IMR-90 (cell line): ENCODE measurements at regions not wholly inside any gene's neighbourhood (a gene's known extent, or its start where the extent isn't known, plus 50 kb on each side); places are given as distances from the start of the nearest gene placed in this dataset.

ENCODE experiments used
- ATAC-seq: fragments of 200-7000 bp; cut with Tn5 transposase; 2 replicates; pipeline ENCODE4 v1.9.1; 2020; ENCODE audit warnings: low read depth, mild to moderate bottlenecking, moderate library complexity
- BruUV-seq: library from RNA; stranded (reverse); fragments of 400-500 nt; replicated peaks from 2 replicates; lab custom pipeline; 2021; lab: Mats Ljungman, UMichigan
- CTCF ChIA-PET: fragments of 300-600 bp; formaldehyde crosslinking; extraction: SDS; loops from one replicate; lab custom pipeline; 2021; ENCODE audit warnings: antibody characterized with exemption; lab: Yijun Ruan, JAX
- POLR2A ChIA-PET: fragments of 300-600 bp; sonication (Branson Sonifier 250); formaldehyde crosslinking; loops from one replicate; lab custom pipeline; 2022; ENCODE audit warnings: antibody characterized with exemption; ENCODE audit not compliant: unreplicated experiment; lab: Charles Lee
- DNase-seq: peaks from one replicate; pipeline ENCODE4 v3.0.0; 2013
- H2AFZ ChIP-seq: replicated peaks from 2 replicates; pipeline ENCODE3; 2013; ENCODE audit warnings: low read length, mild to moderate bottlenecking; ENCODE audit not compliant: poor library complexity
- H2AK5ac ChIP-seq: 2 replicates; pipeline ENCODE4 v1.6.1; 2013; ENCODE audit warnings: low read depth, low read length, inconsistent platforms
- H2AK9ac ChIP-seq: replicated peaks from 2 replicates; pipeline ENCODE3; 2013; ENCODE audit warnings: mild to moderate bottlenecking, low read depth, low read length, moderate library complexity; ENCODE audit not compliant: poor library complexity
- H2BK120ac ChIP-seq: 2 replicates; pipeline ENCODE4 v1.6.1; 2013; ENCODE audit warnings: low read depth, low read length, inconsistent platforms
- H2BK15ac ChIP-seq: 3 replicates; pipeline ENCODE4 v1.6.1; 2013; ENCODE audit warnings: low read depth, low read length, inconsistent platforms
- H2BK20ac ChIP-seq: 2 replicates; pipeline ENCODE4 v1.6.1; 2013; ENCODE audit warnings: low read depth, mild to moderate bottlenecking, inconsistent platforms, low read length, moderate library complexity
- H2BK5ac ChIP-seq: 2 replicates; pipeline ENCODE4 v1.6.1; 2013; ENCODE audit warnings: mild to moderate bottlenecking, low read depth, low read length, inconsistent platforms; ENCODE audit not compliant: poor library complexity, severe bottlenecking
- H3K14ac ChIP-seq: replicated peaks from 2 replicates; pipeline ENCODE4 v1.6.1; 2013; ENCODE audit warnings: low read depth, low read length, inconsistent platforms
- H3K18ac ChIP-seq: 2 replicates; pipeline ENCODE4 v1.6.1; 2013; ENCODE audit warnings: low read depth, low read length, control low read depth
- H3K23ac ChIP-seq: 2 replicates; pipeline ENCODE4 v1.6.1; 2013; ENCODE audit warnings: low read depth, low read length, inconsistent platforms
- H3K27ac ChIP-seq: 2 replicates; pipeline ENCODE4 v1.5.1; 2013; ENCODE audit warnings: mild to moderate bottlenecking, control low read depth, low read length; ENCODE audit not compliant: insufficient read depth
- H3K27me3 ChIP-seq: 2 replicates; pipeline ENCODE4 v1.6.1; 2013; ENCODE audit warnings: low read length; ENCODE audit not compliant: control insufficient read depth, insufficient read depth
- H3K36me3 ChIP-seq: 2 replicates; pipeline ENCODE4 v1.6.1; 2013; ENCODE audit warnings: low read length, mixed read lengths; ENCODE audit not compliant: control insufficient read depth, insufficient read depth
- H3K4ac ChIP-seq: 2 replicates; pipeline ENCODE4 v1.6.1; 2013; ENCODE audit warnings: low read depth, low read length, inconsistent platforms
- H3K4me1 ChIP-seq: 2 replicates; pipeline ENCODE4 v1.6.1; 2013; ENCODE audit warnings: low read length, mixed read lengths; ENCODE audit not compliant: control insufficient read depth, insufficient read depth
- H3K4me2 ChIP-seq: 2 replicates; pipeline ENCODE4 v1.6.1; 2013; ENCODE audit warnings: low read depth, mild to moderate bottlenecking, control low read depth, low read length, moderate library complexity
- H3K4me3 ChIP-seq: 2 replicates; pipeline ENCODE4 v1.5.1; 2013; ENCODE audit warnings: low read depth, mild to moderate bottlenecking, control low read depth, low read length, moderate library complexity; ENCODE audit not compliant: insufficient read depth
- H3K56ac ChIP-seq: 2 replicates; pipeline ENCODE4 v1.6.1; 2013; ENCODE audit warnings: low read length, inconsistent platforms; ENCODE audit not compliant: insufficient read depth; ENCODE audit errors: extremely low read depth
- H3K79me1 ChIP-seq, 2 experiments: 2 replicates each; pipeline ENCODE4 v1.6.1; 2013; ENCODE audit warnings: low read length in 2 of 2, inconsistent platforms in 1 of 2, low read depth in 1 of 2
- H3K9ac ChIP-seq: 2 replicates; pipeline ENCODE4 v1.6.1; 2013; ENCODE audit warnings: low read depth, low read length, control low read depth
- H3K9me1 ChIP-seq: 2 replicates; pipeline ENCODE4 v1.6.1; 2013; ENCODE audit warnings: low read length, inconsistent platforms; ENCODE audit not compliant: insufficient read depth
- H3K9me3 ChIP-seq: 2 replicates; pipeline ENCODE4 v1.6.1; 2013; ENCODE audit warnings: low read length; ENCODE audit not compliant: control insufficient read depth, insufficient read depth
- H4K20me1 ChIP-seq: 2 replicates; pipeline ENCODE4 v1.6.1; 2013; ENCODE audit warnings: low read length, inconsistent platforms; ENCODE audit not compliant: insufficient read depth
- H4K5ac ChIP-seq: 2 replicates; pipeline ENCODE4 v1.6.1; 2013; ENCODE audit warnings: mild to moderate bottlenecking, low read depth, low read length, control low read depth
- H4K8ac ChIP-seq, 2 experiments: 2 replicates each; pipeline ENCODE4 v1.6.1; 2013; ENCODE audit warnings: low read depth in 2 of 2, low read length in 2 of 2, control low read depth in 1 of 2, inconsistent platforms in 1 of 2
- H4K91ac ChIP-seq: 2 replicates; pipeline ENCODE4 v1.6.1; 2013; ENCODE audit warnings: low read depth, low read length, inconsistent platforms; ENCODE audit not compliant: insufficient read depth
- BHLHE40 ChIP-seq: fragments of 150-350 bp; IDR thresholded peaks from 2 replicates; pipeline ENCODE4 v1.6.1; 2016; ENCODE audit warnings: mild to moderate bottlenecking, low read depth, low read length
- CEBPB ChIP-seq: IDR thresholded peaks from 2 replicates; pipeline ENCODE4 v1.6.1; 2012; ENCODE audit warnings: low read depth, low read length, improper control_type of control experiment
- CHD1 ChIP-seq: IDR thresholded peaks from 2 replicates; pipeline ENCODE4 v1.6.1; 2012; ENCODE audit warnings: low read depth, low read length, improper control_type of control experiment
- CTCF ChIP-seq: conservative IDR thresholded peaks from 2 replicates; pipeline ENCODE4 v1.5.1; 2012; ENCODE audit warnings: mild to moderate bottlenecking, low read depth, low read length, improper control_type of control experiment
- ELK1 ChIP-seq: fragments of 150-350 bp; IDR thresholded peaks from 2 replicates; pipeline ENCODE4 v1.6.1; 2016; ENCODE audit warnings: low read depth, mild to moderate bottlenecking, low read length, moderate library complexity, borderline replicate concordance
- FOS ChIP-seq: fragments of 150-350 bp; IDR thresholded peaks from 2 replicates; pipeline ENCODE4 v1.6.1; 2016; ENCODE audit warnings: low read depth, low read length
- MAFK ChIP-seq: IDR thresholded peaks from 2 replicates; pipeline ENCODE4 v1.6.1; 2012; ENCODE audit warnings: low read depth, low read length, improper control_type of control experiment
- MAZ ChIP-seq: IDR thresholded peaks from 2 replicates; pipeline ENCODE4 v1.6.1; 2012; ENCODE audit warnings: low read depth, mild to moderate bottlenecking, low read length, improper control_type of control experiment, moderate library complexity, borderline replicate concordance
- MXI1 ChIP-seq: IDR thresholded peaks from 2 replicates; pipeline ENCODE4 v1.6.1; 2012; ENCODE audit warnings: low read depth, mild to moderate bottlenecking, low read length, moderate library complexity, borderline replicate concordance
- POLR2A ChIP-seq: IDR thresholded peaks from 2 replicates; pipeline ENCODE4 v1.6.1; 2012; ENCODE audit warnings: mild to moderate bottlenecking, low read depth, low read length
- RAD21 ChIP-seq: IDR thresholded peaks from 2 replicates; pipeline ENCODE4 v1.6.1; 2012; ENCODE audit warnings: low read length, improper control_type of control experiment
- RCOR1 ChIP-seq: IDR thresholded peaks from 2 replicates; pipeline ENCODE4 v1.6.1; 2012; ENCODE audit warnings: mild to moderate bottlenecking, low read length, improper control_type of control experiment; ENCODE audit not compliant: insufficient replicate concordance
- SMC3 ChIP-seq: fragments of 150-350 bp; IDR thresholded peaks from 2 replicates; pipeline ENCODE4 v1.6.1; 2016; ENCODE audit warnings: low read depth, mild to moderate bottlenecking, antibody characterized with exemption, low read length, moderate library complexity
- USF2 ChIP-seq: fragments of 150-350 bp; IDR thresholded peaks from 2 replicates; pipeline ENCODE4 v1.6.1; 2017; ENCODE audit warnings: mild to moderate bottlenecking, antibody characterized with exemption, low read length, low read depth
- WGBS, 2 experiments: methylation state at CpG; one replicate each; pipeline versions ENCODE4 v1.1.5 to v1.1.7; 2013; ENCODE audit warnings: missing lambda C conversion rate in 2 of 2; ENCODE audit not compliant: insufficient read length in 1 of 2; ENCODE audit errors: extremely low coverage in 2 of 2; 5-methylcytosine and 5-hydroxymethylcytosine counted together
- dilution Hi-C: fragments of 300-500 bp; cut with HindIII; formaldehyde crosslinking; loops from one replicate; pipeline ENCODE4 v1.14.3; 2018; ENCODE audit warnings: low sequenced_read_pairs; ENCODE audit not compliant: unreplicated experiment
- in situ Hi-C: fragments of 300-500 bp; cut with MboI; formaldehyde crosslinking; loops from 3 replicates; pipeline ENCODE4 v1.14.3; 2019; ENCODE audit warnings: low sequenced_read_pairs, inconsistent platforms, mixed read lengths
- intact Hi-C: fragments of 100-400 bp; cut with micrococcal nuclease; formaldehyde crosslinking; loops from 2 replicates; pipeline ENCODE4 v1.10.0; 2022

- H2BK120ac ChIP-seq: no peak overlapping the region
- H3K9me3 ChIP-seq: no peaks in the 10 kb centered on the region
- no peak overlapping the region for H3K23ac ChIP-seq
- no peak overlapping the region for H4K8ac ChIP-seq
- H3K4me2 ChIP-seq: no peak overlapping the region
- intact Hi-C loops (loop anchor here (1.0 to 5.0 kb wide), 5 partner anchors 217 to 1120 kb away; partner anchors contain the start of gene RAD51D), in situ Hi-C loops (loop anchor here (5.0 to 25.0 kb wide), 3 partner anchors 221 to 1116 kb away; partner anchors contain the start of genes FNDC8 and SLFN12L), dilution Hi-C loops (no loop called here)
- H4K91ac ChIP-seq: no peak overlapping the region
- no TSS peak for BruUV-seq
- H3K4me3 ChIP-seq: no peak overlapping the region
- DNase-seq (no peak), ATAC-seq (no peak)
- no peaks in the 10 kb centered on the region for H3K79me1 ChIP-seq
- H3K36me3 ChIP-seq: no peaks in the 10 kb centered on the region
- H3K9ac ChIP-seq: no peak overlapping the region
- no peak overlapping the region for H3K4ac ChIP-seq
- no peak overlapping the region for H2BK20ac ChIP-seq
- CTCF ChIA-PET: interaction anchor here (1.4 kb wide), 1 partner anchor 12 kb away, joined by 6 read pairs; no protein-coding TSS in a partner anchor
- POLR2A ChIA-PET: no interaction called here
- no peak overlapping the region for H3K14ac ChIP-seq
- no peaks in the 10 kb centered on the region for H3K9me1 ChIP-seq
- no peak overlapping the region for H3K56ac ChIP-seq
- H3K4me1 ChIP-seq: no peaks in the 10 kb centered on the region
- no peak overlapping the region for H2AFZ ChIP-seq
- peaks cover 27% of the 10 kb centered on the region for H3K27me3 ChIP-seq
- no peak overlapping the region for H2AK5ac ChIP-seq
- no peak overlapping the region for H2BK5ac ChIP-seq
- H4K5ac ChIP-seq: no peak overlapping the region
- no peaks in the 10 kb centered on the region for H4K20me1 ChIP-seq
- no peak overlapping the region for H2AK9ac ChIP-seq
- WGBS, 2 experiments: 0% methylated on average over 1 of the region's 3 CpGs; no CpG with 5 or more reads in 1 of the 2 experiments
- H3K27ac ChIP-seq: no peak overlapping the region
- no peak overlapping the region for H2BK15ac ChIP-seq
- TF ChIP-seq CEBPB (no peak), ELK1 (no peak), CTCF (no peak), CHD1 (no peak), RCOR1 (no peak), FOS (no peak), MXI1 (no peak), MAZ (no peak), RAD21 (no peak), BHLHE40 (no peak), MAFK (no peak), POLR2A (no peak), USF2 (no peak), SMC3 (no peak)
- no peak overlapping the region for H3K18ac ChIP-seq
Measured at GRCh38 chr17:34420900-34421299, 57.9 kb upstream of the CCL1 start.
